ENCODE measurements at regions not wholly inside any gene's neighbourhood (a gene's known extent, or its start where the extent isn't known, plus 50 kb on each side); places are given as distances from the start of the nearest gene placed in this dataset.

- TF ChIP-seq CTCF (conservative IDR thresholded peaks at IDR 0.05) = no peak
- no peak for TF ChIP-seq EZH2 (IDR thresholded peaks at IDR 0.05; ENCODE audit: low read depth)
Measured at GRCh38 chr6:92433911-92434310, 985.4 kb downstream of the EPHA7 start.
